T-cell (primary cell): ENCODE measurements at regions not wholly inside any gene's neighbourhood (a gene's known extent, or its start where the extent isn't known, plus 50 kb on each side); places are given as distances from the start of the nearest gene placed in this dataset.
A peak's percentile ranks its signal among the peaks of the same experiment; 100 is the strongest.

ENCODE experiments used
- ATAC-seq, 4 experiments: fragments of 200-7000 bp in 3 of 4; fragments of 150-1000 bp in 1 of 4; cut with Tn5 transposase; replicated peaks in 1 of 4; 1 replicate in 3 of 4; 2 replicates in 1 of 4; pipeline ENCODE4 v1.10.0; 2021; ENCODE audit warnings: moderate library complexity in 3 of 4, mild to moderate bottlenecking in 2 of 4, moderate number of reproducible peaks in 1 of 4
- CTCF ChIA-PET, 2 donors: fragments of 300-600 bp; sonication (Branson Sonifier 250); formaldehyde crosslinking; loops; one replicate each; lab custom pipeline; 2022; ENCODE audit warnings: antibody characterized with exemption in 2 of 2; lab: Charles Lee
- POLR2A ChIA-PET, 2 donors: fragments of 300-600 bp; sonication (Branson Sonifier 250); formaldehyde crosslinking; loops; one replicate each; lab custom pipeline; 2022; ENCODE audit warnings: antibody characterized with exemption in 2 of 2; lab: Charles Lee
- DNase-seq, 35 experiments: peaks; one replicate each; pipeline versions ENCODE4 v3.0.0 to v3.0.0-alpha.2; 2013 to 2023
- H3K27ac ChIP-seq: one replicate; pipeline ENCODE4 v1.5.1; 2013; ENCODE audit warnings: low read length
- H3K27me3 ChIP-seq, 2 experiments: replicated peaks in 1 of 2; 1 replicate in 1 of 2; 2 replicates in 1 of 2; pipeline versions ENCODE4 v1.6.1 to v1.7.0; 2013; ENCODE audit warnings: low read length in 1 of 2, mixed read lengths in 1 of 2; ENCODE audit not compliant: control insufficient read depth in 2 of 2, insufficient read depth in 2 of 2; ENCODE audit errors: extremely low read depth in 1 of 2
- H3K36me3 ChIP-seq, 2 donors: 1 replicate in 1 of 2; 2 replicates in 1 of 2; pipeline versions ENCODE4 v1.6.1 to v1.7.0; 2013; ENCODE audit warnings: low read length in 1 of 2; ENCODE audit not compliant: control insufficient read depth in 2 of 2, insufficient read depth in 1 of 2; ENCODE audit errors: extremely low read depth in 1 of 2
- H3K4me1 ChIP-seq, 2 experiments: 1 replicate in 1 of 2; 2 replicates in 1 of 2; pipeline versions ENCODE4 v1.6.1 to v1.7.0; 2013; ENCODE audit warnings: low read length in 2 of 2, mixed read lengths in 1 of 2; ENCODE audit not compliant: insufficient read depth in 2 of 2, control insufficient read depth in 1 of 2; ENCODE audit errors: extremely low read depth in 1 of 2
- H3K4me3 ChIP-seq, 2 donors: 1 replicate in 1 of 2; 2 replicates in 1 of 2; pipeline versions ENCODE4 v1.5.1 to v1.7.0; 2013; ENCODE audit warnings: mild to moderate bottlenecking in 2 of 2, low read length in 1 of 2, moderate library complexity in 1 of 2; ENCODE audit not compliant: control insufficient read depth in 1 of 2; ENCODE audit errors: extremely low read depth in 1 of 2
- H3K9me3 ChIP-seq: 2 replicates; pipeline ENCODE4 v1.7.0; 2013
- H3K27ac Mint-ChIP-seq, 2 donors: one replicate each; pipeline ENCODE4 v1.8.0; 2020 to 2021; ENCODE audit warnings: mild to moderate bottlenecking in 2 of 2, mixed read lengths in 2 of 2
- H3K27me3 Mint-ChIP-seq, 2 donors: one replicate each; pipeline ENCODE4 v1.8.0; 2021 to 2022; ENCODE audit warnings: mixed read lengths in 2 of 2
- H3K36me3 Mint-ChIP-seq: one replicate; pipeline ENCODE4 v1.8.0; 2021; ENCODE audit warnings: mixed read lengths
- H3K4me1 Mint-ChIP-seq, 3 donors: one replicate each; pipeline ENCODE4 v1.8.0; 2020 to 2022; ENCODE audit warnings: mixed read lengths in 3 of 3, mild to moderate bottlenecking in 1 of 3
- H3K4me3 Mint-ChIP-seq, 3 donors: one replicate each; pipeline ENCODE4 v1.8.0; 2020 to 2022; ENCODE audit warnings: mild to moderate bottlenecking in 3 of 3, mixed read lengths in 3 of 3, moderate library complexity in 3 of 3
- H3K9me3 Mint-ChIP-seq, 3 donors: one replicate each; pipeline ENCODE4 v1.8.0; 2020 to 2022; ENCODE audit warnings: mixed read lengths in 3 of 3
- WGBS: methylation state at CpG from one replicate; pipeline ENCODE4 v1.1.5; 2013; ENCODE audit warnings: missing lambda C conversion rate; ENCODE audit not compliant: insufficient coverage; 5-methylcytosine and 5-hydroxymethylcytosine counted together

DNA sequence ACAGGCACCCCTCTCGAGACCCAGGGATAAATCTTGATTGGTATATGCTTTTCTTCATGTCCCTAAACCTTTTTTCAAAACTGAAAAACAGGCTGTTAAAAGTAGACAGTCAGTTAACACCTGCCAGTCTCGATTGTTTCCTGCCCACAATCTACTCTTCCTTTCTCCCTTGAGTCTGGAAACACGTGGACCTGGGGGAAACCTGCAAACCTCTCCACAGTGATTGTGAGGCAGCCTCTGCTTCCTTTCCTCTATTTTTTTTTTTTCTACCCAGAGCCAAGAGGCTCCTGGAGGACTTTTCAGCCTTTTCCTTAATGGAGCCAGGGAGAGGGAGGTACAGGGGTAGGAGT, 69.4 kb upstream of the CLMP start:
- Mint-ChIP-seq H3K27me3 (peaks cover 24 to 30% of the 10 kb centered on the region in 2 donors), H3K36me3 (no peaks in the 10 kb centered on the region), H3K4me3 (no peak overlapping the region), H3K4me1 (peaks cover 4 to 14% (median 8%) of the 10 kb centered on the region in 3 donors), H3K27ac (no peak overlapping the region), H3K9me3 (no peaks in the 10 kb centered on the region)
- WGBS: 0% methylated on average over 1 of the region's 3 CpGs
- peaks cover 0 to 22% of the 10 kb centered on the region in 2 experiments for H3K27me3 ChIP-seq
- ATAC-seq (no peak), DNase-seq (no peak)
- H3K4me1 ChIP-seq: peaks cover 0 to 8% of the 10 kb centered on the region in 2 experiments
- no peaks in the 10 kb centered on the region for H3K9me3 ChIP-seq
- ChIA-PET CTCF (interaction anchor here in 1 of 2 donors (0.6 kb wide), 1 partner anchor 28 kb away, joined by 3 read pairs; no protein-coding TSS in a partner anchor), POLR2A (no interaction called here)
- no peak overlapping the region for H3K27ac ChIP-seq
- no peak overlapping the region for H3K4me3 ChIP-seq
- no peaks in the 10 kb centered on the region for H3K36me3 ChIP-seq

- no peaks in the 10 kb centered on the region for H3K36me3 ChIP-seq
- Mint-ChIP-seq H3K4me1 (peaks cover 4 to 10% (median 8%) of the 10 kb centered on the region in 3 donors), H3K9me3 (peaks cover 0 to 13% (median 9%) of the 10 kb centered on the region in 3 donors), H3K36me3 (no peaks in the 10 kb centered on the region), H3K27ac (no peak overlapping the region), H3K4me3 (peak overlapping the region in 2 of 3 donors; percentile 38 to 51), H3K27me3 (peaks cover 24 to 27% of the 10 kb centered on the region in 2 donors)
- CTCF ChIA-PET: interaction anchor here (0.6 to 1.9 kb wide), 14 partner anchors 8 to 636 kb away, joined by 3 to 14 read pairs (median 4); no protein-coding TSS in a partner anchor
- POLR2A ChIA-PET: no interaction called here
- H3K4me1 ChIP-seq: peaks cover 0 to 8% of the 10 kb centered on the region in 2 experiments
- H3K9me3 ChIP-seq: no peaks in the 10 kb centered on the region
- H3K27ac ChIP-seq: no peak overlapping the region
- peaks cover 0 to 25% of the 10 kb centered on the region in 2 experiments for H3K27me3 ChIP-seq
- H3K4me3 ChIP-seq: peak overlapping the region in 1 of 2 donors; percentile 1
- ATAC-seq: peak; percentile 63 to 85 (median 68)
- 26% methylated on average over 21 of the region's 25 CpGs for WGBS
- DNase-seq: peak; percentile 7 to 67 (median 40)
These were observed 66.5 kb upstream of the CLMP start for GRCh38 chr11:123261345-123262106.

GRCh38 chr11:123260511-123261211, 65.6 kb upstream of the CLMP start:
- H3K4me1 Mint-ChIP-seq: peaks cover 4 to 10% (median 8%) of the 10 kb centered on the region in 3 donors
- no peaks in the 10 kb centered on the region for H3K9me3 ChIP-seq
- no peak overlapping the region for H3K4me3 ChIP-seq
- H3K27ac Mint-ChIP-seq: no peak overlapping the region
- no peak for ATAC-seq
- H3K4me3 Mint-ChIP-seq: no peak overlapping the region
- H3K9me3 Mint-ChIP-seq: peaks cover 0 to 13% (median 9%) of the 10 kb centered on the region in 3 donors
- 56% methylated on average over 1 of the region's 4 CpGs for WGBS
- H3K27ac ChIP-seq: no peak overlapping the region
- H3K4me1 ChIP-seq: peaks cover 0 to 8% of the 10 kb centered on the region in 2 experiments
- no peaks in the 10 kb centered on the region for H3K36me3 Mint-ChIP-seq
- no peak for DNase-seq
- ChIA-PET POLR2A (no interaction called here), CTCF (interaction anchor here (0.5 to 1.7 kb wide), 14 partner anchors 8 to 636 kb away, joined by 3 to 14 read pairs (median 4); no protein-coding TSS in a partner anchor)
- H3K27me3 Mint-ChIP-seq: peaks cover 26 to 29% of the 10 kb centered on the region in 2 donors
- no peaks in the 10 kb centered on the region for H3K36me3 ChIP-seq
- H3K27me3 ChIP-seq: peaks cover 0 to 27% of the 10 kb centered on the region in 2 experiments

DNA sequence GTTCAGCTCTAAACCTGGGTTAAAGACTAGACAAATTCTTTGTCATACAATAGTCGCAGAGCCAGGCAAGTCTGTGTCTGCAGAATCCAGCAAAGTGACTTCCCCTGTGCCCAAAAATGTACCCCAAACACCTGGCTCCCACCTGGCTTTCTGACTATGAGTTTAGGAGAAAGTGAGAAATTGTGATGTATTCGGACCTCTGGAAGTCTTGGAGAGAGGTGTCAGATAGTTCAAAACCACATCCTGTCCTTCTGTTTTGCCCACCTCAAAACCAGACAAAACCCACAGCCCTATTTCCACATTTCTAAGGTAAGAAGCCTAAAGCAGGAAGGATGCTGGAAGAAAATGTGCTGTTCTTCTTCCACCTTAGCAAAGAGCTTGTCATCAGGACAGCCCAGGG, 63.8 kb upstream of the CLMP start:
- no peak overlapping the region for H3K4me3 Mint-ChIP-seq
- Histone ChIP-seq H3K36me3 (no peaks in the 10 kb centered on the region), H3K4me3 (no peak overlapping the region), H3K27ac (no peak overlapping the region), H3K9me3 (no peaks in the 10 kb centered on the region), H3K27me3 (peaks cover 0 to 20% of the 10 kb centered on the region in 2 experiments), H3K4me1 (peaks cover 0 to 8% of the 10 kb centered on the region in 2 experiments)
- DNase-seq (no peak), ATAC-seq (no peak)
- H3K27ac Mint-ChIP-seq: no peak overlapping the region
- H3K9me3 Mint-ChIP-seq: peaks cover 0 to 13% (median 9%) of the 10 kb centered on the region in 3 donors
- ChIA-PET POLR2A (no interaction called here), CTCF (interaction anchor here in 1 of 2 donors (0.9 to 1.1 kb wide), 2 partner anchors 20 to 97 kb away, joined by 3 read pairs; no protein-coding TSS in a partner anchor)
- peaks cover 0 to 7% (median 4%) of the 10 kb centered on the region in 3 donors for H3K4me1 Mint-ChIP-seq
- no CpG with 5 or more reads among the region's 2 CpGs for WGBS
- H3K27me3 Mint-ChIP-seq: peaks cover 20 to 26% of the 10 kb centered on the region in 2 donors
- H3K36me3 Mint-ChIP-seq: no peaks in the 10 kb centered on the region

DNA sequence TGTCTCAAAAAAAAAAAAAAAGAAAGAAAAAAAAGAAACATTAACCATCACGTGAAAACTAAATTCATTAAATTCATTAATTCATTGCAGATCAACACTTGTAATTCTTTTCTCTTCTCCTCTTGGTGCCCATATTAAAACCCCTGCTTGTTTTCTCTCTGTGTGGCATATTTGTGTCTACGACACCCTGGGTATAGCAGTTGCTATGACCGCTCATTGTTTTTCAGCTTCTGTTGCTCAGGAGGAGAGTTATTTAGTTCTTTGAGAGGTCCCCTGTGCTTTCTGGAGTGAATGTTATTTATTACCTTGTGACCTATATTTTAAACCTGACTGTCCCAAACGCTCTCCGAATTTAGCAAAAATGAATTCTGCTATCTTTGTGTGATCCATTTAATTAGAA, 62.3 kb upstream of the CLMP start:
- Histone ChIP-seq H3K36me3 (no peaks in the 10 kb centered on the region), H3K27ac (no peak overlapping the region), H3K27me3 (peaks cover 0 to 16% of the 10 kb centered on the region in 2 experiments), H3K4me1 (peaks cover 0 to 8% of the 10 kb centered on the region in 2 experiments), H3K9me3 (no peaks in the 10 kb centered on the region), H3K4me3 (no peak overlapping the region)
- peaks cover 0 to 13% (median 9%) of the 10 kb centered on the region in 3 donors for H3K9me3 Mint-ChIP-seq
- H3K4me3 Mint-ChIP-seq: no peak overlapping the region
- DNase-seq: no peak
- no peak for ATAC-seq
- ChIA-PET POLR2A (interaction anchor here in 1 of 2 donors (0.5 kb wide), 1 partner anchor 195 kb away, joined by 4 read pairs; the partner anchor contains the start of gene HSPA8), CTCF (interaction anchor here in 1 of 2 donors (1.8 kb wide), 1 partner anchor 10 kb away, joined by 5 read pairs; no protein-coding TSS in a partner anchor)
- H3K27me3 Mint-ChIP-seq: peaks cover 13 to 16% of the 10 kb centered on the region in 2 donors
- no CpG with 5 or more reads among the region's 5 CpGs for WGBS
- H3K4me1 Mint-ChIP-seq: peaks cover 0 to 5% (median 4%) of the 10 kb centered on the region in 3 donors
- no peaks in the 10 kb centered on the region for H3K36me3 Mint-ChIP-seq
- no peak overlapping the region for H3K27ac Mint-ChIP-seq

GRCh38 chr11:123255909-123256308, 60.9 kb upstream of the CLMP start:
- Histone ChIP-seq H3K27ac (no peak overlapping the region), H3K36me3 (no peaks in the 10 kb centered on the region), H3K4me3 (no peak overlapping the region), H3K27me3 (peaks cover 0 to 8% of the 10 kb centered on the region in 2 experiments), H3K9me3 (no peaks in the 10 kb centered on the region), H3K4me1 (no peaks in the 10 kb centered on the region)
- Mint-ChIP-seq H3K27me3 (peaks cover 9% of the 10 kb centered on the region in 2 donors), H3K36me3 (no peaks in the 10 kb centered on the region), H3K4me3 (no peak overlapping the region), H3K9me3 (peaks cover 0 to 13% (median 9%) of the 10 kb centered on the region in 3 donors), H3K4me1 (no peaks in the 10 kb centered on the region), H3K27ac (no peak overlapping the region)
- DNase-seq (no peak), ATAC-seq (no peak)
- CTCF ChIA-PET: interaction anchor here in 1 of 2 donors (1.1 kb wide), 1 partner anchor 9 kb away, joined by 3 read pairs; no protein-coding TSS in a partner anchor
- 87% methylated on average over 3 of the region's 8 CpGs for WGBS
- POLR2A ChIA-PET: no interaction called here
